ENCODE measurements at regions not wholly inside any gene's neighbourhood (a gene's known extent, or its start where the extent isn't known, plus 50 kb on each side); places are given as distances from the start of the nearest gene placed in this dataset.

DNA sequence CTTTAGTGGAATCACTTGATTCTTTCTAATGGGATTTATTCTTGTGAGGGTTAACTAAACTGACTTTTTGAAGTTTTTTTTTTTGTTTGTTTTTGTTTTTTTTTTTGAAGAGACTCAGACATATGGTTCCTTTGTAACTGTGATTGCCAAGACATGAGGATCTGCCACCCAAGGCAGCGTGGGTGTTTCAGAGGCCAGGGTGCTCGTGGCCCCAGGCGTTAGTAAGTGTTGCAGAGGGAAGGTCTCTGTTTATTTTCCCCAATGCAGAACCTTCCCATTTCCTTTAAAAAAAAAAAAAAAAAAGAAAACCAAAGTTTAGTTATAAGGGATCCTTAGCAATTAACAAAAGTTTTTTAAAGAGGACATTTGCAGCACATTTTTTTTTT, 94.8 kb downstream of the CTTN start:
- TF ChIP-seq, protein P1, sequence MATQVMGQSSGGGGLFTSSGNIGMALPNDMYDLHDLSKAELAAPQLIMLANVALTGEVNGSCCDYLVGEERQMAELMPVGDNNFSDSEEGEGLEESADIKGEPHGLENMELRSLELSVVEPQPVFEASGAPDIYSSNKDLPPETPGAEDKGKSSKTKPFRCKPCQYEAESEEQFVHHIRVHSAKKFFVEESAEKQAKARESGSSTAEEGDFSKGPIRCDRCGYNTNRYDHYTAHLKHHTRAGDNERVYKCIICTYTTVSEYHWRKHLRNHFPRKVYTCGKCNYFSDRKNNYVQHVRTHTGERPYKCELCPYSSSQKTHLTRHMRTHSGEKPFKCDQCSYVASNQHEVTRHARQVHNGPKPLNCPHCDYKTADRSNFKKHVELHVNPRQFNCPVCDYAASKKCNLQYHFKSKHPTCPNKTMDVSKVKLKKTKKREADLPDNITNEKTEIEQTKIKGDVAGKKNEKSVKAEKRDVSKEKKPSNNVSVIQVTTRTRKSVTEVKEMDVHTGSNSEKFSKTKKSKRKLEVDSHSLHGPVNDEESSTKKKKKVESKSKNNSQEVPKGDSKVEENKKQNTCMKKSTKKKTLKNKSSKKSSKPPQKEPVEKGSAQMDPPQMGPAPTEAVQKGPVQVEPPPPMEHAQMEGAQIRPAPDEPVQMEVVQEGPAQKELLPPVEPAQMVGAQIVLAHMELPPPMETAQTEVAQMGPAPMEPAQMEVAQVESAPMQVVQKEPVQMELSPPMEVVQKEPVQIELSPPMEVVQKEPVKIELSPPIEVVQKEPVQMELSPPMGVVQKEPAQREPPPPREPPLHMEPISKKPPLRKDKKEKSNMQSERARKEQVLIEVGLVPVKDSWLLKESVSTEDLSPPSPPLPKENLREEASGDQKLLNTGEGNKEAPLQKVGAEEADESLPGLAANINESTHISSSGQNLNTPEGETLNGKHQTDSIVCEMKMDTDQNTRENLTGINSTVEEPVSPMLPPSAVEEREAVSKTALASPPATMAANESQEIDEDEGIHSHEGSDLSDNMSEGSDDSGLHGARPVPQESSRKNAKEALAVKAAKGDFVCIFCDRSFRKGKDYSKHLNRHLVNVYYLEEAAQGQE (IDR thresholded peaks at IDR 0.05; ENCODE audit: unreplicated experiment): no peak
- TF ChIP-seq POLR2AphosphoS5 (IDR thresholded peaks at IDR 0.05; ENCODE audit: low read depth): no peak

All from GM23338 (cell line).